GM21825 (cell line): ENCODE measurements at regions not wholly inside any gene's neighbourhood (a gene's known extent, or its start where the extent isn't known, plus 50 kb on each side); places are given as distances from the start of the nearest gene placed in this dataset.
"Not testable (repeated sequence)": the region's sequence is repeated elsewhere in the genome, so short reads cannot be mapped to it uniquely, and the experiment has no call there.

ENCODE experiments used
- ATAC-seq: cut with Tn5 transposase; IDR thresholded peaks from one replicate; pipeline ENCODE4 v1.9.1; 2021; ENCODE audit warnings: mild to moderate bottlenecking, moderate library complexity; ENCODE audit not compliant: unreplicated experiment

DNA sequence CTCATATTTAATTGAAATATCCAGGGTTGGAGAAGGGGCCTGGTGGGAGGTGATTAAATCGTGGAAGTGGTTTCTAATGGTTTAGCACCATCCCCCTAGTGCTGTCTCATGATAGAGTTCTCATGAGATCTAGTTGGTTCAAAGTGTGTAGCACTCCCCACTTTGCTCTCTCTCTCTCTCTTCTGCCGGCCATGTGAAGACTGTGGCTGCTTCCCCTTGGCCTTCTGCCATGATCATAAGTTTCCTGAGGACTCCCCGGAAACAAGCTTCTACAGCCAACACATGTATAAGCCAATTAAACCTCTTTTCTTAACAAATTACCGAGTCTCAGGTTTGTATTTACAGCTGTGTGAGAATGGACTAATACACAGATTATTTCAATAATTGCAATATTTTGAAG, 305.8 kb upstream of the KCND2 start:
- no peak for ATAC-seq

- not testable (repeated sequence) for ATAC-seq
Measured at GRCh38 chr7:119968411-119968810, 304.6 kb upstream of the KCND2 start.

- ATAC-seq: no peak
Measured at GRCh38 chr7:119969054-119969453, 303.9 kb upstream of the KCND2 start.

GRCh38 chr7:119969763-119970162, 303.2 kb upstream of the KCND2 start:
- ATAC-seq: no peak

DNA sequence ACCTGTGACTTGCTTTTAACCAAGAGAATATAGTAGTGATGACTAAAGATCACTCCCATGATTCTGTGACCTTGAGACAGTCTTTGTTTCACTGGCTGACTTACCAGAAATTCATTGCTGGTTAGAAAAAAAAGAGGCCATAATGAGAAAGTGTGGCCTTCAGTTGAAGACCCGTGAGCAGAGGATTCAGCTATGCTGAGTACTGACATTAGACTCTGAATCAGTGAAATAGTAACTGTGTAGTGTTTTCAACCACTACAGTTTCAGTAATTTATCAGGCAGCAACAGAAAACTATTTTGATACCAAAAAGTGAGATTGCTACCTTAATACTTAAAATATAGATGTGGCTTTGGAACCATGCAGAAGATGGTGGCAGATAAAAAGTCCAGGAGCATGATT, 298.0 kb upstream of the KCND2 start:
- no peak for ATAC-seq

GRCh38 chr7:119982884-119983283, 290.1 kb upstream of the KCND2 start:
- ATAC-seq: no peak

DNA sequence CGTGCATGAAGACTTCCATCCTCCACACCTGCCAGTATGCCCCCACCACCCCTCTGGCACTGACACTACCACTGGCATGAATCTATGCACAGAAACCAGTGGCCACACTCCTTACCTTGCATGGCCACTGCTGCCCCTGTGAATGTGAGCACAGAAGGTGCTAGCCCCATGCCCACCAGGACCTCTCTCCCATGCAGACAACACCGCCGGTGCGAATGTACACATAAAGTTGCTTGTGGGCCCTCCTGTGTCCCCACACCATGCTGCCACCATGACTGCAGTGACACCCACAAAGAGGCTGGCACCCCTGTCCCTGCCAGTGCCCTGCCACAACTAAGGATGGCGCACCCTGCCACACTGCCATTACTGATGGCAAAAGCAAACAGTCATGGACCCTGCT, 289.5 kb upstream of the KCND2 start:
- no peak for ATAC-seq

GRCh38 chr7:119984247-119984646, 288.7 kb upstream of the KCND2 start:
- ATAC-seq: no peak

DNA sequence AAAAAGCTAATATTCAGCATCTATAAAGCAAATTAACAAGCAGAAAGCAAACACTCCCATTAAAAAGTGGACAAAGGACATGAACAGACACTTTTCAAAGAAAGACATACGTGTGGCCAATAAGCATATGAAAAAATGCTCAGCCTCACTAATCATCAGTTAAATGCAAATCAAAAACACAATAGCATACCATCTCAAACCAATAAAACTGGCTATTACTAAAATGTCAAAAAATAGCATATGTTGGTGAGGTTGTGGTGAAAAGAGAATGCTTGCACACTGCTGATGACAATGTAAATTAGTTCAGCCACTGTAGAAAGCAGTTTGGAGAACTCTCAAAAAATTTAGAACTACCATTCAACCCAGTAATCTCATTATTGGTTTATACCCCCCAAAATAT, 284.6 kb upstream of the KCND2 start:
- no peak for ATAC-seq

- ATAC-seq: no peak
Measured at GRCh38 chr7:119994928-119995327, 278.0 kb upstream of the KCND2 start.

DNA sequence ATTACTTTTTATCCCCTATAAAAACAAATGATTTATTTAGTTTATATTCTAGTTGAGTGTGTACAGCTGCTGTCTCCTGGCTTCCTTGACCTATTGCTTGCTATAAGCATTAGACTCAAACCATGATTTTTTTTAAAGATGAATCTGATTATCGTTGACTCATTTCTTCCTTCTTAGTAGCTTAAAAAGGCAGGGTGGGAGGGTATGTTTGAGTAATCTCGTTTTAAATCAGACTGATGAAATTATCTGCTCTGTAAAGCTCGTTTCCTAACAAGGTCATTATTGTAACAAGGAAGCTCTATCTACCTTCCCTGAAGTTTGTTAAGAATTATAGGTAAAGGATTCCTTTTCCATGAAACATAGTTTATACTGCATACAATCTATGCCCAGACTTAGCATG, 276.3 kb upstream of the KCND2 start:
- ATAC-seq: no peak

- ATAC-seq: no peak
Measured at GRCh38 chr7:119999738-120000475, 273.1 kb upstream of the KCND2 start.

- no peak for ATAC-seq
Measured at GRCh38 chr7:120005720-120006119, 267.3 kb upstream of the KCND2 start.

DNA sequence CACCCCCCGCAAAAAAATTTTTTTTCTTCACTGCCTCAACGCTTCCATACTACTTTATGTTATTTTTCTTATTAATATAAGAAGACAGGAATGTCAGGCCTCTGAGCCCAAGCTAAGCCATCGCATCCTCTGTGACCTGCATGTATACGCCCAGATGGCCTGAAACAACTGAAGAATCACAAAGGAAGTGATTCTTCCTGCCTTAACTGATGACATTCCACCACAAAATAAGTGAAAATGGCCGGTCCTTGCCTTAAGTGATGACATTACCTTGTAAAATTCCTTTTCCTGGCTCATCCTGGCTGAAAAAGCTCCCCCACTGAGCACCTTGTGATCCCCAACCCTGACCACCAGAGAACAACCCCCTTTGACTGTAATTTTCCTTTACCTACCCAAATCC, 258.7 kb upstream of the KCND2 start:
- not testable (repeated sequence) for ATAC-seq

DNA sequence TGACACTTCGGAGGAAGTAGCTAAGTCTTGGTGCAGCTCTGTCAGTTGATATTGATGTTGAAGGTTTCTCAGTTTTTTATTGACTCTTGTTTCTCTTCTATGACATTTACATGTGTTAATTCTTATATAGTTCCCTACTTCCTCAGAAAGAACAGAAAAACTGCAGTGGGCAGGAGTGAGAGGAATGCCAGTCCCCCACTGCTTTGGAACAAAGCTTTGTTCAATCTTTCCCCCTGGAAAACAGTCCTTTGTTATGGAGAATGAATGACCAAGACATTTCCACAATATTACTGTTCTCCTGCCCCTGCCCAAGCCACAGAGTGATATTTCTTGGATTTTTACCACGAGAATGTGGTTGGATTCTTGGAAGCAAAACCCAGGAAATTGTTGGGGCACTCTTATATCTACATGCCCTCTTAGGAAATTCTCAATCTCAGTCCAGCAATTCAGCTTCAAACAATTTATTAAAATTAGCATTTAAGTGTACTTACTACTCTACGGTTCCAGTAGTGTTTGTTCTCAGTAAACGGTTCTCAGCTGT, 258.0 kb upstream of the KCND2 start:
- no peak for ATAC-seq

DNA sequence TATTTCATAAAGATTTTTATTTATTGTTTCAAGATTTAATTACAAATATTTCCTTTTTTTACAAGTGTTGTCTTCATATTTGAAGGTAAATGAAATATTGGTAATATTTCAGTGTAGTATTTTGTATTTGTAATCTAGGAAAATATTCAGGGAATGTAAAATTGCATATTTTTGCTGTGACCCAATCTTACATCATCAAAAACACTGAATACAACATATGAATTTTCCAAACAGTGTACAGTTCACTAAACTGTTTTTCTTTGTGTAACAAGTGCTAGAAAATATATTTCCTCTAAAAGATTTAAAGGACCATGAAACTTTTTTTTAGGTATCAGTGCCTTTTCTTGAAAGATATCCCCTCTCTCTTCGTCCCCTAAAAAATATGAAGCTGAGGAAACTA, 251.9 kb upstream of the KCND2 start:
- ATAC-seq: no peak

GRCh38 chr7:120023494-120024167, 249.3 kb upstream of the KCND2 start:
- no peak for ATAC-seq

- no peak for ATAC-seq
Measured at GRCh38 chr7:120028636-120029035, 244.3 kb upstream of the KCND2 start.

DNA sequence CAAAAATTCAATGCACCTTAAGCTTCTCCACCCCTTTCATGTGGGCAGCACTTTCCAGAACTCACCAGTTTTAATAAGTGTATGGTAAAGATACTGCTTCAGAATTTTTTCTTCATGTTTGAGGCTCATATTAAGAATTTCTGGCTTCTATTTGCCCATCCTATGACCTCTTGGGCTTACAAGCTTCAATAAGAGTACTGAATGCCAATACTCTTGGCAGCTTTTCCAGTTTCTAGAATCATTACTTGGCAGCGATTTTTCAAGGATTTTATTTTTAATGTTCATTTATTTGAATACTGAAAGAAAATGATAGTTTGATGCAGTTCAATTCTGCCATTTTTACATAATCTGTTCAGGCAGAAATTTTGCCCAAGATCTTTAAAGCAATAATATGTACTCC, 242.1 kb upstream of the KCND2 start:
- no peak for ATAC-seq

GRCh38 chr7:120033114-120033513, 239.9 kb upstream of the KCND2 start:
- no peak for ATAC-seq

- no peak for ATAC-seq
Measured at GRCh38 chr7:120039138-120039537, 233.8 kb upstream of the KCND2 start.

- ATAC-seq: no peak
Measured at GRCh38 chr7:120041798-120042197, 231.2 kb upstream of the KCND2 start.
